DND-41 (cell line): ENCODE measurements at regions not wholly inside any gene's neighbourhood (a gene's known extent, or its start where the extent isn't known, plus 50 kb on each side); places are given as distances from the start of the nearest gene placed in this dataset.

Experiments
- EZH2 ChIP-seq: IDR thresholded peaks from 3 replicates; pipeline ENCODE4 v1.6.1; 2012; ENCODE audit warnings: borderline replicate concordance, low read depth, mild to moderate bottlenecking, moderate library complexity, low read length, inconsistent platforms; ENCODE audit not compliant: severe bottlenecking
- TF ChIP-seq, protein P1 (sequence below): IDR thresholded peaks from 2 replicates; pipeline ENCODE4 v1.5.1; 2012; ENCODE audit warnings: borderline replicate concordance, low read length, moderate library complexity, mild to moderate bottlenecking; ENCODE audit not compliant: poor library complexity, severe bottlenecking; ENCODE audit errors: extremely low read depth

DNA sequence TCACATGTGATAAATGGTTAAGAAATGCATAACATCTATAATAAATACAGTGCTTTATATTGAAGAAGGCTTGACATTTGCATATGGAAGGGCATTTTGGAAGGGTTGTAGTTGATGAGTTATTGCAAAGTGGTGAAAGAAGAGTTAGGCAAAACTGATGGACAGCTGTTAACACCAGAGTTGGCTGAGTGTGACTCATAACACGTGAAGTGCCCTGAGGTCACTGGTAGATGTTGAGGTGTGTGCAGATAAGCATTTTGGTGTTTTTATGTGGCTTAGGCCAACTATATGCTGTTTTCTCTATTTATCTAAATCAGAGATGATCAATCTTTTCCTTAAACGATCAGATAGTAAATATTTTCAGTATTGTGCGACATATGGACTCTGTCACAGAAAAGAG is 154.3 kb upstream of the KCNH7 start:
- TF ChIP-seq, protein P1, sequence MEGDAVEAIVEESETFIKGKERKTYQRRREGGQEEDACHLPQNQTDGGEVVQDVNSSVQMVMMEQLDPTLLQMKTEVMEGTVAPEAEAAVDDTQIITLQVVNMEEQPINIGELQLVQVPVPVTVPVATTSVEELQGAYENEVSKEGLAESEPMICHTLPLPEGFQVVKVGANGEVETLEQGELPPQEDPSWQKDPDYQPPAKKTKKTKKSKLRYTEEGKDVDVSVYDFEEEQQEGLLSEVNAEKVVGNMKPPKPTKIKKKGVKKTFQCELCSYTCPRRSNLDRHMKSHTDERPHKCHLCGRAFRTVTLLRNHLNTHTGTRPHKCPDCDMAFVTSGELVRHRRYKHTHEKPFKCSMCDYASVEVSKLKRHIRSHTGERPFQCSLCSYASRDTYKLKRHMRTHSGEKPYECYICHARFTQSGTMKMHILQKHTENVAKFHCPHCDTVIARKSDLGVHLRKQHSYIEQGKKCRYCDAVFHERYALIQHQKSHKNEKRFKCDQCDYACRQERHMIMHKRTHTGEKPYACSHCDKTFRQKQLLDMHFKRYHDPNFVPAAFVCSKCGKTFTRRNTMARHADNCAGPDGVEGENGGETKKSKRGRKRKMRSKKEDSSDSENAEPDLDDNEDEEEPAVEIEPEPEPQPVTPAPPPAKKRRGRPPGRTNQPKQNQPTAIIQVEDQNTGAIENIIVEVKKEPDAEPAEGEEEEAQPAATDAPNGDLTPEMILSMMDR: no peak
- no peak for TF ChIP-seq EZH2
